Caco-2 (cell line): ENCODE measurements at regions not wholly inside any gene's neighbourhood (a gene's known extent, or its start where the extent isn't known, plus 50 kb on each side); places are given as distances from the start of the nearest gene placed in this dataset.

Experiments
- BruUV-seq: library from RNA; stranded (reverse); fragments of 400-500 nt; replicated peaks from 2 replicates; lab custom pipeline; 2021; lab: Mats Ljungman, UMichigan
- CTCF ChIA-PET: fragments of 300-600 bp; sonication (Branson Sonifier 250); formaldehyde crosslinking; loops from one replicate; lab custom pipeline; 2022; ENCODE audit warnings: antibody characterized with exemption; lab: Charles Lee
- POLR2A ChIA-PET: fragments of 300-600 bp; sonication (Branson Sonifier 250); formaldehyde crosslinking; loops from one replicate; lab custom pipeline; 2022; ENCODE audit warnings: antibody characterized with exemption; lab: Charles Lee
- DNase-seq, 2 experiments: peaks; one replicate each; pipeline versions ENCODE4 v3.0.0 to v3.0.0-alpha.2; 2020 to 2022
- H3K27me3 ChIP-seq: replicated peaks from 2 replicates; pipeline ENCODE4 v1.6.0; 2011; ENCODE audit warnings: low read length; ENCODE audit not compliant: control insufficient read depth, insufficient read depth
- H3K36me3 ChIP-seq: 2 replicates; pipeline ENCODE4 v1.5.1; 2011; ENCODE audit warnings: low read length; ENCODE audit not compliant: control insufficient read depth, insufficient read depth
- H3K4me1 ChIP-seq: fragments of 250-450 bp; sonication (Bioruptor Pico); 2 replicates; pipeline ENCODE4 v1.5.1; 2020; ENCODE audit warnings: mild to moderate bottlenecking
- H3K4me3 ChIP-seq: 2 replicates; pipeline ENCODE4 v1.5.1; 2011; ENCODE audit warnings: low read depth, mild to moderate bottlenecking, control low read depth, low read length
- H3K9me3 ChIP-seq: fragments of 250-450 bp; sonication (Bioruptor Pico); 2 replicates; pipeline ENCODE4 v1.5.1; 2020; ENCODE audit warnings: mild to moderate bottlenecking, moderate library complexity
- H3K27ac Mint-ChIP-seq: one replicate; pipeline ENCODE4 v1.8.0; 2022; ENCODE audit warnings: mixed read lengths; ENCODE audit not compliant: unreplicated experiment
- H3K27me3 Mint-ChIP-seq: one replicate; pipeline ENCODE4 v1.8.0; 2022; ENCODE audit warnings: mixed read lengths; ENCODE audit not compliant: insufficient read depth, unreplicated experiment
- H3K36me3 Mint-ChIP-seq: one replicate; pipeline ENCODE4 v1.8.0; 2022; ENCODE audit warnings: mild to moderate bottlenecking, mixed read lengths; ENCODE audit not compliant: insufficient read depth, unreplicated experiment
- H3K4me1 Mint-ChIP-seq: one replicate; pipeline ENCODE4 v1.8.0; 2022; ENCODE audit warnings: low read depth, mixed read lengths; ENCODE audit not compliant: unreplicated experiment
- H3K4me3 Mint-ChIP-seq: one replicate; pipeline ENCODE4 v1.8.0; 2022; ENCODE audit warnings: mild to moderate bottlenecking, moderate library complexity, mixed read lengths; ENCODE audit not compliant: unreplicated experiment
- H3K9me3 Mint-ChIP-seq: one replicate; pipeline ENCODE4 v1.8.0; 2022; ENCODE audit warnings: mixed read lengths; ENCODE audit not compliant: unreplicated experiment
- intact Hi-C: fragments of 100-400 bp; cut with micrococcal nuclease; formaldehyde crosslinking; loops from one replicate; pipeline ENCODE4 v1.10.0; 2022; ENCODE audit not compliant: unreplicated experiment
- TF ChIP-seq, protein P1 (sequence below), 2 experiments: fragments of 200-600 bp in 1 of 2; IDR thresholded peaks; 1 replicate in 1 of 2; 2 replicates in 1 of 2; pipeline versions ENCODE4 v1.5.1 to v1.8.0; 2011 to 2022; ENCODE audit warnings: antibody characterized with exemption in 1 of 2, control low read depth in 1 of 2, inconsistent platforms in 1 of 2, low read depth in 1 of 2, low read length in 1 of 2, mild to moderate bottlenecking in 1 of 2, moderate library complexity in 1 of 2; ENCODE audit not compliant: insufficient read depth in 1 of 2, severe bottlenecking in 1 of 2, unreplicated experiment in 1 of 2

DNA sequence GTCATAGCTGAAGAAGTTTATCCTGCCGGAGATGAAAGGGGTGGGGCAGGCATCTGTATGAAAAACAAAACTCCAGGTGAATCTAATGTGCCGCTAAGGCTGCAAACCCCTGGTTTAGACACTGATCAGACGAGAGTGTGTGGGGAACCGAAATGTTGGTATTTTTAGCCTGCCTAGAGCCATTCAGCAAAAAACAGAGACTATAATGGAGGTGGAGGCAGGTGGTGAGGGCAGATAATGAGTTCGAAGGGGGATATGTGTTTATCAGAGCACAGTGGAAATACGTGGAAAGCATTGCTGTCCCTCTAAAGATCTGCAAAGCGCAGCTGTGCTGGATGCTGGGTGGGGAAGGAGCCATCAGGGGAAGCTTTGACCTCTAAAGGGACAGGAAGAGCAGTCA, 127.5 kb upstream of the WSCD1 start:
- no peaks in the 10 kb centered on the region for H3K4me1 Mint-ChIP-seq
- BruUV-seq = no TSS peak
- H3K9me3 Mint-ChIP-seq = no peaks in the 10 kb centered on the region
- ChIA-PET POLR2A (no interaction called here), CTCF (no interaction called here)
- H3K27me3 Mint-ChIP-seq = no peaks in the 10 kb centered on the region
- no peaks in the 10 kb centered on the region for H3K36me3 Mint-ChIP-seq
- DNase-seq = no peak
- H3K4me3 ChIP-seq = no peak overlapping the region
- TF ChIP-seq, protein P1, sequence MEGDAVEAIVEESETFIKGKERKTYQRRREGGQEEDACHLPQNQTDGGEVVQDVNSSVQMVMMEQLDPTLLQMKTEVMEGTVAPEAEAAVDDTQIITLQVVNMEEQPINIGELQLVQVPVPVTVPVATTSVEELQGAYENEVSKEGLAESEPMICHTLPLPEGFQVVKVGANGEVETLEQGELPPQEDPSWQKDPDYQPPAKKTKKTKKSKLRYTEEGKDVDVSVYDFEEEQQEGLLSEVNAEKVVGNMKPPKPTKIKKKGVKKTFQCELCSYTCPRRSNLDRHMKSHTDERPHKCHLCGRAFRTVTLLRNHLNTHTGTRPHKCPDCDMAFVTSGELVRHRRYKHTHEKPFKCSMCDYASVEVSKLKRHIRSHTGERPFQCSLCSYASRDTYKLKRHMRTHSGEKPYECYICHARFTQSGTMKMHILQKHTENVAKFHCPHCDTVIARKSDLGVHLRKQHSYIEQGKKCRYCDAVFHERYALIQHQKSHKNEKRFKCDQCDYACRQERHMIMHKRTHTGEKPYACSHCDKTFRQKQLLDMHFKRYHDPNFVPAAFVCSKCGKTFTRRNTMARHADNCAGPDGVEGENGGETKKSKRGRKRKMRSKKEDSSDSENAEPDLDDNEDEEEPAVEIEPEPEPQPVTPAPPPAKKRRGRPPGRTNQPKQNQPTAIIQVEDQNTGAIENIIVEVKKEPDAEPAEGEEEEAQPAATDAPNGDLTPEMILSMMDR (IDR thresholded peaks at IDR 0.05; ENCODE audit: insufficient read depth in 1 of 2, low read depth in 1 of 2, low read length in 1 of 2, severe bottlenecking in 1 of 2, unreplicated experiment in 1 of 2) = no peak
- H3K4me1 ChIP-seq = no peaks in the 10 kb centered on the region
- no peaks in the 10 kb centered on the region for H3K36me3 ChIP-seq
- H3K4me3 Mint-ChIP-seq = no peak overlapping the region
- no peak overlapping the region for H3K27ac Mint-ChIP-seq
- intact Hi-C loops = no loop called here
- H3K9me3 ChIP-seq = no peaks in the 10 kb centered on the region
- H3K27me3 ChIP-seq = no peaks in the 10 kb centered on the region

GRCh38 chr17:5943232-5943631, 126.9 kb upstream of the WSCD1 start:
- DNase-seq = no peak
- intact Hi-C loops = no loop called here
- Mint-ChIP-seq H3K36me3 (no peaks in the 10 kb centered on the region), H3K27me3 (no peaks in the 10 kb centered on the region), H3K4me1 (no peaks in the 10 kb centered on the region), H3K27ac (no peak overlapping the region), H3K4me3 (no peak overlapping the region), H3K9me3 (no peaks in the 10 kb centered on the region)
- Histone ChIP-seq H3K9me3 (no peaks in the 10 kb centered on the region), H3K27me3 (no peaks in the 10 kb centered on the region), H3K4me3 (no peak overlapping the region), H3K4me1 (no peaks in the 10 kb centered on the region), H3K36me3 (no peaks in the 10 kb centered on the region)
- TF ChIP-seq, protein P1 (IDR thresholded peaks at IDR 0.05; ENCODE audit: insufficient read depth in 1 of 2, low read depth in 1 of 2, low read length in 1 of 2, severe bottlenecking in 1 of 2, unreplicated experiment in 1 of 2) = no peak
- CTCF ChIA-PET = no interaction called here
- no TSS peak for BruUV-seq
- POLR2A ChIA-PET = no interaction called here

GRCh38 chr17:5943982-5944381, 126.2 kb upstream of the WSCD1 start:
- CTCF ChIA-PET = no interaction called here
- POLR2A ChIA-PET = no interaction called here
- no peaks in the 10 kb centered on the region for H3K27me3 Mint-ChIP-seq
- H3K36me3 Mint-ChIP-seq = no peaks in the 10 kb centered on the region
- no peak overlapping the region for H3K4me3 ChIP-seq
- no peaks in the 10 kb centered on the region for H3K9me3 Mint-ChIP-seq
- TF ChIP-seq, protein P1 (IDR thresholded peaks at IDR 0.05; ENCODE audit: insufficient read depth in 1 of 2, low read depth in 1 of 2, low read length in 1 of 2, severe bottlenecking in 1 of 2, unreplicated experiment in 1 of 2) = no peak
- DNase-seq = no peak
- H3K4me1 Mint-ChIP-seq = no peaks in the 10 kb centered on the region
- no peak overlapping the region for H3K4me3 Mint-ChIP-seq
- no peaks in the 10 kb centered on the region for H3K9me3 ChIP-seq
- intact Hi-C loops = no loop called here
- H3K27me3 ChIP-seq = no peaks in the 10 kb centered on the region
- no peak overlapping the region for H3K27ac Mint-ChIP-seq
- H3K36me3 ChIP-seq = no peaks in the 10 kb centered on the region
- no peaks in the 10 kb centered on the region for H3K4me1 ChIP-seq
- BruUV-seq = no TSS peak
